ENCODE measurements at regions not wholly inside any gene's neighbourhood (a gene's known extent, or its start where the extent isn't known, plus 50 kb on each side); places are given as distances from the start of the nearest gene placed in this dataset.

DNA sequence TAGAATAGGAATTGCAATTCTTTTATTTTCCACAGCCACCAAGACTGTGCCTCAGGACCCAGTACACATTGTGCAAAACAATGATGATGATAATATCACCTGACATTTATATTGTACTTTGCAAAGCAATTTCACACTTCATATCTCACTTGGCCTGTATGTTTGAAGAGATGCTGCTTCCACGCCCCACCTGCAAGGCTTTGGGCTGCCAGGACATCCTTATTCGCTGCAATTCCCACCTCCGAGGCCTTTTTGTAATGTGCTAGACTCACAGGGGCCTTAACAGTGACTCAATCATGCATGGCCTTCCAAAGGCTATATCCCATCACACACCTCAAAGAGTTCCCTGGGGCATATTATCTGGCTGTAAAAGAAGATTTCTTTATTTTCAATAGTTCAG, 200.9 kb downstream of the MYLK4 start:
- no peak overlapping the region for H3K9ac ChIP-seq (ENCODE audit: low read depth, low read length)
- no peaks in the 10 kb centered on the region for H3K27me3 ChIP-seq (ENCODE audit: control insufficient read depth, insufficient read depth, low read length)
- no peak overlapping the region for H3K4me3 ChIP-seq (ENCODE audit: low read depth, low read length)
- H3K9me3 ChIP-seq (ENCODE audit: control insufficient read depth, insufficient read depth, low read length) = peaks cover 6% of the 10 kb centered on the region
- H3K36me3 ChIP-seq (ENCODE audit: control insufficient read depth, insufficient read depth, low read length) = no peaks in the 10 kb centered on the region
- H3K4me1 ChIP-seq (ENCODE audit: control insufficient read depth, insufficient read depth, low read length) = no peaks in the 10 kb centered on the region

DNA sequence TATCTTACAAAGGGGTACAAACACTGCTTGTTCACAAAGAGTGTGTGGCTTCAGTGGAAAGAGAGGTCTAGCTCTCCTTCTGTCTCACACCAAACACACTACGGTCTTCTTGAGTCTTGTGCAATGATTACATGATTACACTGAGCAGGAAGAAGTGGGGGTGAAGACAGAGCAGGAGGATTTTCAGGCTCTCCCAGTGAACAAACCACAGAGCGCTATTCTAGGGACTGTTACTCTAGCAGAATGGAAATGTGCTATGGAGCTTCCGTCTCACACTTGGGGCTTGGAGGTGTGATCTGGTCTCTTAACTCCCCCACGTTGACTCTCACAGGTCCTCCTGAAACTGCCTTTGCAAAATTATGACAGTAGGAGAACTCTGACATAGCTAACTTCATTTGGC, 203.4 kb downstream of the MYLK4 start:
- Histone ChIP-seq H3K9me3 (ENCODE audit: control insufficient read depth, insufficient read depth, low read length) (peaks cover 6% of the 10 kb centered on the region), H3K36me3 (ENCODE audit: control insufficient read depth, insufficient read depth, low read length) (no peaks in the 10 kb centered on the region), H3K4me3 (ENCODE audit: low read depth, low read length) (no peak overlapping the region)

DNA sequence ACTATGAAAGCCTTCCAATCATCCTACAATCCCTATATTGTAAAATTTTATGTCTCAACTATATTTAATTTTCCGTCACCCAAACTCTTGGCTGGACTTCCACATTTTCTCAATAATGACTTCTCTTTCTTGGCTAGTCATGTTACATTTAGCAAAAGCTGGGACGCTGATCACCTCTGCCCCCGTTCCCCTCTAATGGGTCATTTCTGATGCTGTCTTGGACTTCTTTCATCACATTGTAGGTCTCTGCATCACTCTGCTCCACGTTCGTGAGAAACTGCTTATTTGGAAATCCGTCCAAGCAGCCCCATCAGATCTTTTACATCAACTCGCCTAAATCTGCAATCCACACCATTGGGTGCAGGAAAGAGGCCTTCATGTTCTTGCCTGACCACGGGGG, 203.8 kb downstream of the MYLK4 start:
- H3K9me3 ChIP-seq (ENCODE audit: control insufficient read depth, insufficient read depth, low read length) = peaks cover 6% of the 10 kb centered on the region
- H3K4me1 ChIP-seq (ENCODE audit: control insufficient read depth, insufficient read depth, low read length) = no peaks in the 10 kb centered on the region
- H3K36me3 ChIP-seq (ENCODE audit: control insufficient read depth, insufficient read depth, low read length) = no peaks in the 10 kb centered on the region
- no peak overlapping the region for H3K4me3 ChIP-seq (ENCODE audit: low read depth, low read length)
- H3K27me3 ChIP-seq (ENCODE audit: control insufficient read depth, insufficient read depth, low read length) = no peaks in the 10 kb centered on the region
- H3K9ac ChIP-seq (ENCODE audit: low read depth, low read length) = no peak overlapping the region

More for the DNA sequence above, 203.4 kb downstream of the MYLK4 start:
- H3K27me3 ChIP-seq (ENCODE audit: control insufficient read depth, insufficient read depth, low read length) = no peaks in the 10 kb centered on the region
- no peak overlapping the region for H3K9ac ChIP-seq (ENCODE audit: low read depth, low read length)
- no peaks in the 10 kb centered on the region for H3K4me1 ChIP-seq (ENCODE audit: control insufficient read depth, insufficient read depth, low read length)

DNA sequence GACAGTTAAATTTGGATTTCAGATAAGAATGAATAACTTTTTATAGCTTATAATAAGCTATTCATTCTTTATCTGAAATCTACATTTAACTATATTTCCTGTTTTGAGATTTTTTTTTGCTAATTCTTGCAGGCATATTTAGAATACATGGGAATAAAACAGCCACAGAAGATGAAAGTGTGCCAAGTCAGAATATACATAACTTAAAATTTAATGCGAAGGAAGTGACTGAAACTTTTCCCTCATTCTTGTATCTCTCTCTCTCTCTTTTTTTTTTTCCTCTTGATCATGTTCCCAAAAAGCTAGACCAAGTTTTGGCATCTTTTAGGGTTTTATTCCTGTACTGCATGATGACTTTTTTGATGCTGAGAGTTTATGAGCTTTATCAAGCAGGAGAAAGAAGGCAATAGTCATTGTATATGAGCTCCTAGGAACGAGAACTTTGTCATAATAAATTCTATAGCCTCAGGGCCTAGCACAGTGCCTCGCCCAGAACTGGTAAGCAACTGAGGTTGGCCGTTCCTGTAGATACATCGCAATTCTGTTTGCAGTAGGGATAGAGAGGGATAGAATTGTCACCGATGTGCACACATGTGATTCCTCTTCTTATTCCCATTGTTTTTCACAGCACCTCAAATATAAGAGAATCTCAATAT, 205.2 kb downstream of the MYLK4 start:
- H3K4me1 ChIP-seq (ENCODE audit: control insufficient read depth, insufficient read depth, low read length) = no peaks in the 10 kb centered on the region
- peaks cover 6% of the 10 kb centered on the region for H3K9me3 ChIP-seq (ENCODE audit: control insufficient read depth, insufficient read depth, low read length)
- H3K27me3 ChIP-seq (ENCODE audit: control insufficient read depth, insufficient read depth, low read length) = no peaks in the 10 kb centered on the region
- H3K9ac ChIP-seq (ENCODE audit: low read depth, low read length) = no peak overlapping the region
- no peak overlapping the region for H3K4me3 ChIP-seq (ENCODE audit: low read depth, low read length)
- no peaks in the 10 kb centered on the region for H3K36me3 ChIP-seq (ENCODE audit: control insufficient read depth, insufficient read depth, low read length)

DNA sequence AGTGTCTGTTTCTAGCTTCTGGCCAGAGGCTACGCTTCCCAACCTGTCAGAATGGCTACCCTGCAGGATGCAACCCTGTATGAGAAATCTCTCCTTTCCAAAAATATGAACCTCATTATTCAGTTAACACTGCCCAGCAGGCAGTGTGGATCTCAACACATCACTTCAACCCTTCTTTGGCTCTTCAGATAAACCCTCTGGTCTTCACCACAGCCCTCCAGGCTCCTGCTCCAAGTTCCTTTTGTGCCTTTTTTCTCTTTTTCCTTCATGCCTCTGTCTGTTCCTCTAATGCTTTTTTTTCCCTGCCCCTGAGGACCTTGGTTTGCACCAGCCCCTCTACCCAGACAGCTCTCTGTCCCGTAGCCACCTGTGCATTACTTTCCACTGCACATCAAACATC, 207.4 kb downstream of the MYLK4 start:
- peaks cover 3% of the 10 kb centered on the region for H3K9me3 ChIP-seq (ENCODE audit: control insufficient read depth, insufficient read depth, low read length)
- H3K36me3 ChIP-seq (ENCODE audit: control insufficient read depth, insufficient read depth, low read length) = no peaks in the 10 kb centered on the region
- H3K27me3 ChIP-seq (ENCODE audit: control insufficient read depth, insufficient read depth, low read length) = no peaks in the 10 kb centered on the region
- no peaks in the 10 kb centered on the region for H3K4me1 ChIP-seq (ENCODE audit: control insufficient read depth, insufficient read depth, low read length)
- no peak overlapping the region for H3K4me3 ChIP-seq (ENCODE audit: low read depth, low read length)
- no peak overlapping the region for H3K9ac ChIP-seq (ENCODE audit: low read depth, low read length)

DNA sequence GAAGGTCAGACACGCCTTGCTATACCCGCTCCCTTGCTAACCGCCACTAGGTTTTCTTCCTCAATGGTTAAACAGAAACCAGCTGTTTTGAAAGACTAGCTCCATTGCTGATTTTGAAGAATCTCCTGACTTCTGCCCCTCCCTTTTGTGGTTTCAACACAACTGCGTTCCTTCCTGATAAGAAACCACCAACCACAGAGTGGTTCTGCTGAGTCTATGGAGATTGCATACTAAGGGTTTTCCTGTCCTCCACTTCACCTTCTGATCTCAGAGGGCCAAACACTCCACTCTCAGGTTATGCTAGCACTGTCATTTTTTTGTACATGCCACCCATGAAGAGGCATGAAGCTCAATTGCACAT, 207.9 kb downstream of the MYLK4 start:
- H3K9me3 ChIP-seq (ENCODE audit: control insufficient read depth, insufficient read depth, low read length) = no peaks in the 10 kb centered on the region
- H3K4me3 ChIP-seq (ENCODE audit: low read depth, low read length) = no peak overlapping the region
- H3K4me1 ChIP-seq (ENCODE audit: control insufficient read depth, insufficient read depth, low read length) = no peaks in the 10 kb centered on the region
- H3K36me3 ChIP-seq (ENCODE audit: control insufficient read depth, insufficient read depth, low read length) = no peaks in the 10 kb centered on the region
- H3K9ac ChIP-seq (ENCODE audit: low read depth, low read length) = no peak overlapping the region
- no peaks in the 10 kb centered on the region for H3K27me3 ChIP-seq (ENCODE audit: control insufficient read depth, insufficient read depth, low read length)

DNA sequence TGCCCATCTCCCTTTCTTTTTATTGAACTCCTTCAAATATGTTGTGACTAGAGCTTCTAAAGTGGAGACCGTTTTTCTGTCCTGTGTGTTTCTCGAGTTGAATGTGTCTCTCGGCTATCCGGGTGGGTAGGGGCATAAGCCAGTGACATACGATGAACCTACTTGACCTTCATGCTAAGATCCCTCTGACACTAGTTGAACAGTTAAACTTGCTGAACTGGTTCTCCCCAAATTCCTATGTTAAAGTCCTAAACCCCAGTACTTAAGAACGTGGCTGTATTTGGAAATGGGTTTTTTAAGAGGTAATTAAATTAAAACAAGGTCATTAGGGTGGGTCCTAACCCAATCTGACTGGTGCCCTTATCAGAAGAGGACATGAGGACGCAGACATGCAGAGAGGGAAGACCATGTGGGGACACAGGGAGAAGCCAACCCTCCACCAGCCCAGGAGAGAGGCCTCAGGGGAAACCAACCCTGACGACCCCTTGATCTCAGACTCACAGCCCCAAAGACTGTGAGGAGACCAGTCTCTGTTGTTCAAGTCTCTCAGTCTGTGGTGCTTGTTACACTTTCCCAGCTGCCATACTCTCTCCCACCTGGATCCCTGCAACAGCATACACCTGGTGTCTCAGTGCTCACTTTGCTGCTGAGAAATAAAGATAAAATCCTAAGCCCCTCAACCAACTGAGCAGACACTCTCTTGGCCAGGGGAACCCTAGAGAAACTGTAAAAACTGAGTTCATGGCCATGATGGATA, 208.4 kb downstream of the MYLK4 start:
- no peak overlapping the region for H3K9ac ChIP-seq (ENCODE audit: low read depth, low read length)
- no peaks in the 10 kb centered on the region for H3K27me3 ChIP-seq (ENCODE audit: control insufficient read depth, insufficient read depth, low read length)
- no peaks in the 10 kb centered on the region for H3K9me3 ChIP-seq (ENCODE audit: control insufficient read depth, insufficient read depth, low read length)
- no peaks in the 10 kb centered on the region for H3K36me3 ChIP-seq (ENCODE audit: control insufficient read depth, insufficient read depth, low read length)
- no peaks in the 10 kb centered on the region for H3K4me1 ChIP-seq (ENCODE audit: control insufficient read depth, insufficient read depth, low read length)
- no peak overlapping the region for H3K4me3 ChIP-seq (ENCODE audit: low read depth, low read length)

DNA sequence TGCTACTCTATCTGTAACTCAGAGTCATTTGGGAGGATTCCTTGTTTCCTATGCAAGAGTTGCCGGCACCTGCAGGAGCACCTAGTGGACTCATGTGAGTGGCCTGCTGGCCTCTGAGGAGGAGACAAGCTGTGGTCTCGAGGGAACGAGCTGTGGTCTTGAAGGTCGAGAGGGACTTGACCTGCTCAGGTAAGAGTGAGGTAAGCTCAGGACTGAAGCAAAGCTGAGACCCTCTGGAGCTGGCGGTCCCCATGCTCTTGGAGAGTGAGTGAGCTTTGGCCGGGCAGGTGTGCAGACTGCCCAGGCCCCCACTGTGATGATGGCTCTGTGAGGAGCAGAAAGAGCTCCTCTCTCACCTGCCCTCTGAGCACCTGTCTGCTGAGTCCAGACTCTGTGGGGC, 214.3 kb downstream of the MYLK4 start:
- no peak overlapping the region for H3K9ac ChIP-seq (ENCODE audit: low read depth, low read length)
- H3K9me3 ChIP-seq (ENCODE audit: control insufficient read depth, insufficient read depth, low read length) = no peaks in the 10 kb centered on the region
- H3K4me3 ChIP-seq (ENCODE audit: low read depth, low read length) = no peak overlapping the region
- H3K36me3 ChIP-seq (ENCODE audit: control insufficient read depth, insufficient read depth, low read length) = no peaks in the 10 kb centered on the region
- no peaks in the 10 kb centered on the region for H3K27me3 ChIP-seq (ENCODE audit: control insufficient read depth, insufficient read depth, low read length)
- H3K4me1 ChIP-seq (ENCODE audit: control insufficient read depth, insufficient read depth, low read length) = no peaks in the 10 kb centered on the region

DNA sequence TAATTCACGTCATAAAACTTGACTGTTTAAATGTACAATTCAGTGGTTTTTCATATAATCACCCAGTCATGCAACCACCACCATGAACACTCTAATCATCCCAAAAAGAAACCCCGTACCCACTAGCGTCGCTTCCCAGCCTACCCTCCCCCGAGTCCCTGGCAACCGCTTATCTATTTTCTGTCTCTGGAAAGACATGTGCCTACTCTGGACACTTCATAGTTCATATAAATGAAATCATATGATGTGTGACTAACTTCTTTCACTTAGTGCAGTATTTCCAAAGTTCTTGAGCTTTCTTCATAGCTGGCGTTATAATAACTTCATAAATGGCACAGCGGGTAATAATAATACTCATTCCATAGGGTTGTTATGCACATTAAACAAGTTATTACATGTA, 215.2 kb downstream of the MYLK4 start:
- H3K36me3 ChIP-seq (ENCODE audit: control insufficient read depth, insufficient read depth, low read length) = no peaks in the 10 kb centered on the region
- no peaks in the 10 kb centered on the region for H3K9me3 ChIP-seq (ENCODE audit: control insufficient read depth, insufficient read depth, low read length)
- H3K9ac ChIP-seq (ENCODE audit: low read depth, low read length) = no peak overlapping the region
- H3K4me3 ChIP-seq (ENCODE audit: low read depth, low read length) = no peak overlapping the region
- H3K4me1 ChIP-seq (ENCODE audit: control insufficient read depth, insufficient read depth, low read length) = no peaks in the 10 kb centered on the region
- H3K27me3 ChIP-seq (ENCODE audit: control insufficient read depth, insufficient read depth, low read length) = no peaks in the 10 kb centered on the region

DNA sequence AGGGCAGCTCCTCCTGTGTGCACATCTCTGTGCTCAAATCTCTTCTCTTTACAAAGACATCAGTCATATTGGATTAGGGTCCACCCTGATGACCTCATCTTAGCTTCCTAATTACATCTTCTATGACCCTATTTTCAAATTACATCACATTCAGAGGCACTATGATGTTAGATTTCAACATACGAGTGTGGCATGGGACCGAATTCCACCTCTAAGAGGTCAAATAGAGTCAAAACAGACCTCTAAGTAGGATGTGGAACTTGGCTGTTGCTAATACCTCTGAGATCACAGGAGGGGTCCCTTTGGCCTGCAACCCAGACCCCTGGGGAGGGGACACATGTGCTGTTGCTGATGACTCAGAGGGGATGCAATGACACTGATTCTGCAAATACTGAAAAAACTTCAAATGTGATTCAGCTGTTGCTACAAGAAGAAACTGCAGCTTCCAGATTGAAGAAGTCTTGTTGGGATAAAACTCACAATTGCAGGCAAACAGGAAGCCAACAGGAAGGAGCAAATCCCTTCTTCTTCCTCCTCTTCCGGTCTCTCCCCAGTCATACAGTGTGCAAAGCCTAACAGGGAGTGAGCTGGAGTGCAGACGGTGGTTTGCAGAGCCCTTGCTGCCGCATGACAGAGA, 216.2 kb downstream of the MYLK4 start:
- Histone ChIP-seq H3K9me3 (ENCODE audit: control insufficient read depth, insufficient read depth, low read length) (no peaks in the 10 kb centered on the region), H3K4me3 (ENCODE audit: low read depth, low read length) (no peak overlapping the region), H3K9ac (ENCODE audit: low read depth, low read length) (no peak overlapping the region), H3K4me1 (ENCODE audit: control insufficient read depth, insufficient read depth, low read length) (no peaks in the 10 kb centered on the region), H3K36me3 (ENCODE audit: control insufficient read depth, insufficient read depth, low read length) (no peaks in the 10 kb centered on the region), H3K27me3 (ENCODE audit: control insufficient read depth, insufficient read depth, low read length) (no peaks in the 10 kb centered on the region)

DNA sequence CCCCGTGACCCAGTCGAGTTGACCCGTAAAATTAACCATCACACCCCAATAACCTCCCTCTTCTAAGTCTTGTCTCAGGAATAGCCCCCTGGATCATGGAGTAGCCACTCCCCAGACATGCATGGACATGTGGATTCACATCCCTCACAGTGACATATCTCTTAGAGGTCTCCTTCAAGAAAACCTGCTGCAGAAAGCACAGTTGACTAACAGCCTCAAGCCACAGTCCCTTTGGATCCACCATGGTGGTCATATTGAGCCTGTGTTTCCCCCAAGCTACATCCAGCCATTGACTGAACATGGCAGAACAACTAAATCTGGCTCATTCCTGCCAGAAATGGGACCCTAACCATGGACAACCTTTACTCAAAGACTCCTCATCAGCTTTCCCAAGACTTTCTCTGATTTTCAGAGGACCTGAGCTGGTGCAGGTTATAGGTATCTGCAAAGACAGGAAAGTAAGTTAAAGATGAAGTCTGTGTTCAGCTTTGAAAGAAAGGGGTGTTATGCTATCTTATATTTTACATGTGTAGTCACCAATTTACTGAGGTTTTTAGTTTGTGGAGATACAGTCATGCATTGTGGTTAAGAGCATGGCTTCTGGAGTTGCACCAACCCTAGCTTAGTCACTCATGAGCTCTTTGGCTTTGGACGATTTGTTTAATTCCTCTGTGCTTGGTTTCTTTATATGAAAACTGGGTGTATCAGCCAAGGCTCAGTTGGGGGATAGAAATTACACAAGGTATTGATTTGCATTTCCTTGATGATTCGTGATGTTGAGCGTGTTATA, 219.1 kb downstream of the MYLK4 start:
- no peak overlapping the region for H3K4me3 ChIP-seq (ENCODE audit: low read depth, low read length)
- no peaks in the 10 kb centered on the region for H3K36me3 ChIP-seq (ENCODE audit: control insufficient read depth, insufficient read depth, low read length)
- no peaks in the 10 kb centered on the region for H3K4me1 ChIP-seq (ENCODE audit: control insufficient read depth, insufficient read depth, low read length)
- no peaks in the 10 kb centered on the region for H3K27me3 ChIP-seq (ENCODE audit: control insufficient read depth, insufficient read depth, low read length)
- H3K9me3 ChIP-seq (ENCODE audit: control insufficient read depth, insufficient read depth, low read length) = no peaks in the 10 kb centered on the region
- H3K9ac ChIP-seq (ENCODE audit: low read depth, low read length) = no peak overlapping the region

All from iPS-15b (cell line).